Fibroblast of skin of scalp (primary cell): ENCODE measurements at regions not wholly inside any gene's neighbourhood (a gene's known extent, or its start where the extent isn't known, plus 50 kb on each side); places are given as distances from the start of the nearest gene placed in this dataset.
"Not testable (repeated sequence)": the region's sequence is repeated elsewhere in the genome, so short reads cannot be mapped to it uniquely, and the experiment has no call there.

ENCODE experiments used
- DNase-seq: peaks from one replicate; pipeline ENCODE4 v3.0.0-alpha.2; 2013

DNA sequence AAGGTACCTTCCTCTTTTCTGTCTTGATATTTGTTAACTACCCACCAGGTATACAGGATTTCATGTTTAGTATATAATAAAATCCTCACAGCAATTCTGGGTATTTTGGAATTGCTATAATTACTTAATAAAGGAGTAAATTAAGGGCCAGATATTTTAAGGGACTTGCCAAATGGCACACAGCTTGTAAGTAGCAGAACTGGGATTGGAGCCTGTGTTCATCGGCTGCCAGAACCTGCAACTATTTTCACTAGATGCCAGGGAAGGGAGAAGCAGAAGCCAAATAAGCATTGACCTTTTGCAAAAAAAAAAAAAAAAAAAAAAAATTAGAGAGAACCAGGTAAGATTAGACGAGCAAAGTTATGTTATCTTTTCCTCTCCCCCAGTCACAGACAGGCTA, 683.3 kb upstream of the CADM2 start:
- no peak for DNase-seq

DNA sequence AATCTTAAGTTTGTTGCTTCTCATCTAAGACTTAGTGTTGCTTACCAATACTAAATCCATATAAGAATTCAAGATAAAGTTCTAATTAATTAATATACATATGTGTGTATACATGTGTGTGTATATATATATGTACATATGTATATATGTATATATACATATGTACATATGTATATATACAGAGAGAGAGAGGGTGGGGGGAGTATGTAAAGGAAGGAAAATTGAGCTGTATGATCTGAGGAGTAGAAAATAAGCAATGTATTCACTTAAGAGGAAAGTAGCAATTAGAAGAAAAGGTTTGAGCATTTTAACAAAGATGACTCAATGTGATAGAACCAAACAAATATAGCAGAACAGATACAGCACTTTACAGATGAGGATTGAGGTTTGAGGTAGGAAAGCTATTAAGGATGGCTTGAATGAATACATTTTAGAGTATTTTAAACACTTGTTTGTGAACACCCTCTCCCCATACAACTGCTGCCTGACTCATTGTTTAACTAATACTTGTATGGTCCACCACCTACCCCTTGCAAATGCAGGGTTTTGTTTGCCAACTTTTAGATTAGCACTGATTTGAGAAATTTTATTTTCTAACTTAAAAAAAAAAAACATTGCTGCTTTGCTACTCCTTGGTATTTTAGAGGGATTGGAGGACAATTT, 681.1 kb upstream of the CADM2 start:
- no peak for DNase-seq

DNA sequence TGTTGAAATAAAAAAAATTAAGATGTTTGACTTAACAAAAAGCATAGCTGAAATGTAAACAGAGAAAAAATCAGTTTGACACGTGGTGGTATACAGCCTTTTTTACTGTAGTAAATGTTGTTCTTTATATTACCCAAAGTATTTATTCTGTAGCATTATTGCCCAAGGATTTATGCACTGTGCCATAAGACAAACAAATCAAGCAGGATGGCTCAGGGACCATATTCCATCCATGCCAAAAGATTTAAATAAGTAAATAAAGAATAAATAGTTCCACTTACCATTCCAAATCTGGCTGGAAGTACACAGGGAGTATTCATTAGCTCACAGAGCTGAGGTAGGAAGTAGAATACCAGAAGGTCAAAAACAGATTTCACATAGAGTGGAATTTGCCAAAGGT, 666.7 kb upstream of the CADM2 start:
- no peak for DNase-seq

DNA sequence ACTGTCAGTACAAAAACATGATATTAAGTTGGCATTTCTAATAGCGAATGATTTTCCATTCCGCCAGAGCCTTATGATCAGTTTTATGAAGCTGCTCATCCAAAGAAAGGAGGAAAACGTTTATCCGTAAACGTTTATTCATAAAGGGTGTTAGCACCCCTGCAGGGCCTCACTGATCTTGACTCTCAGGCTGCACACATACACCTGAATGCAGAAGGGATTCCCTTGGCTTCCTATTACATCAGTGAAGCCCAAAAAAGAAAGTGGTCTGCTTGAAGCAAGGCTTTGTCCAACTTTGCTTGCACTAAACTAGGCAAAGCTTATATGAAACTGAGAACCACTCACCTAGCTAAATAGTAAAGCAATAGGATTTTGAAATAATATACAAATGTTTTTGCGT, 659.5 kb upstream of the CADM2 start:
- DNase-seq = no peak

DNA sequence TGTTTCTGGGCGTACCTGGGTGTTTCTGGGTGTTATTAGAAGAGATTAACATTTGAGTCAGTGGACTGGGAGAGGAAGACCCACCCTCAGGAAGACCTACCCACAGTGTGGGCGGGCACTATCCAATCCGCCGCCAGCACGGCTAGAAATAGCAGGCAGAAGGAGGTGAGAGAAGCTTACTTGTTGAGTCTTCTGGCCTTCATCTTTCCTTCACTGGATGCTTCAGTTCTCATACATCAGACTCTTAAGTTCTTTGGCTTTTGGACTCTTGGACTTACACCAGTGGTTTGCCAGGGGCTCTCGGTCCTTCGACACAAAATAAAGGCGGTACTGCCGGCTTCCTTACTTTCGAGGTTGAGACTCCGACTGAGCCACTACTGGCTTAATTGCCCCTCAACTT, 654.6 kb upstream of the CADM2 start:
- DNase-seq = no peak

DNA sequence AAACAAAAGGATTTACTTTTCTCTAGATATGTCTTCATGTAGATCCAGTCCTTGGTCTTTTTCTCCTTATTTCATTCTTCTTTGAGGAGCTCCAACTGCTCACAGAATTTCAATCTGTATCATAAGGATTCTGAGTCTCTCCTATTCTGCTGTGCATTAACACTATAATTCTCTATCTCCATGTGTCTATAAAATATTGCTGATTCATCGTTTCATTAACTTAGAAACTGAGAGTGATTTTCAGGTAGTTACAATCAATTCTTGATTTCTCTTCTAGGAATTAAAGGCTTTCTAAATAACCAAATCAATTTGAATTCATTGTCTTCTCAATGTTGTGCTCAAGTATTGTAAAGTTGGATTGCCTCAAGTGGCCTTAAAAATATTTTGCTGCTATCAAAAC, 651.5 kb upstream of the CADM2 start:
- DNase-seq = no peak

DNA sequence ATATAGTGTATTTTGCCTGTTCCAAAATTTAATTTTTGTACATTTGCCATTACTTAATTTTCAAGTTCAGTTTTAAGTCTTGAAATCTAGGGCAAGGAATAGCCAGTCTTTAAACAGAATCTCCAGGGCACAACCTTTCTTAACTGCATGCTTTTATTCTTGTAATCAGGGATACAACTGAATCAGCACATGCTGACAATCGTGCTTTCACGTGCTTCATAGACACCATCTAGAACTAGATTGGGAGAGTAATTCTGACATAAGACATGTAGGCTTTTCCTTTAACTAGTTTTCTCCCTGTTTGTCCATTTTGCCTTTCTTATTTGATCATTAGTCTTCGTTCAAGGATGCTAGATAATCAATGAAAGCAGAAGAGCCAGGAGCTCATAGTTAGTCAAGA, 650.4 kb upstream of the CADM2 start:
- DNase-seq = no peak

DNA sequence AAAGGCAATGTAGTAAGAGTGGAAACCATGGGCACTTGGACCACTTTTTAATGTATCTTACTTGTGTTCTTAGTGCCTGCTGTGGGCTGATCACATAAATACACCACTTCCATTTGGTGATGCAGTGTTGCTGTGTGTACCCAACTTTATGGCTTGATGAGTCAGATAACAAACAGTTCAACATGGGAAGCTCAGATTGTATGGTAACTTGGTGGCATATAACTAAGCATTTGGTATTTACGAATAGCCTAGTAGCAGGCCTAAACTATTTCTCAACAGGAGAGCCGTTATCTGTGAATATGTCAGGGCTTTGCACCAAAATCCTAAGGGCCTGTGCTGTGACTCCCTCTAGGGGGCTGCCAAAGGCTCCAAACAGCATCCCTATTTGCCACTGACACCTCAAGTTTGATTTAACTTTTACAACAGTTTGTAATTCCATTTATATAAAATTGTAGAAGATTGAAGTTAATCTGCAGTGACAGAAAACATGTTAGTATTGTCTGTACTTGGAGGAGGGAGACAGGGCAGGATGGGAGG, 640.4 kb upstream of the CADM2 start:
- DNase-seq = no peak

DNA sequence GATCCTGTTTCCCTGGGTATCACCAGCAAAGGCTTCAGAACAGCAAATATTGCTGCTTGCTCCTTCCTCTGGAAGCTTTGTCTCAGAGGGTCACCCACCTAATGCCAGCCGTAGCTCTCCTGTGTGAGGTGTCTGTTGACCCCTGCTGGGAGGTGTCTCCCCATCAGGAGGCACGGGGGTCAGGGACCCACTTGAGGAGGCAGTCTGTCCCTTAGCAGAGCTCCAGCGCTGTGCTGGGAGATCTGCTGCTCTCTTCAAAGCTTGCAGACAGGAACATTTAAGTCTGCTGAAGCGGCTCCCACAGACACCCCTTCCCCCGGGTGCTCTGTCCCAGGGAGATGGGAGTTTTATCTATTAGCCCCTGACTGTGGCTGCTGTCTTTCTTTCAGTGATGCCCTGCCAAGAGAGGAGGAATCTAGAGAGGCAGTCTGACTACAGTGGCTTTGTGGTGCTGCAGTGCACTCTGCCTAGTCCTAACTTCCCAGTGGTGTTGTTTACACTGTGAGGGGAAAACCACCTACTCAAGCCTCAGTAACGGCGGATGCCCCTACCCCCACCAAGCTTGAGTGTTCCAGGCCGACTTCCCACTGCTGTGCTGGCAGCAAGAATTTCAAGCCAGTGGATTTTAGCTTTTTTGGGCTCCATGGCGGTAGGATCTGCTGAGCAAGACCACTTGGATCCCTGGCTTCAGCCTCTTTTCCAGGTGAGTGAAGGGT, 593.1 kb upstream of the CADM2 start:
- DNase-seq = not testable (repeated sequence)
